Left ventricle myocardium inferior (tissue), 1 donor: ENCODE measurements at regions not wholly inside any gene's neighbourhood (a gene's known extent, or its start where the extent isn't known, plus 50 kb on each side); places are given as distances from the start of the nearest gene placed in this dataset.

Experiments used
- DNase-seq: peaks from one replicate; pipeline ENCODE4 v3.0.0-alpha.2; 2020
- H3K27ac ChIP-seq: fragments of 200-600 bp; replicated peaks from 2 replicates; pipeline ENCODE4 v1.8.0; 2021
- H3K27me3 ChIP-seq: fragments of 200-600 bp; 2 replicates; pipeline ENCODE4 v1.8.0; 2021; ENCODE audit warnings: low read depth
- H3K36me3 ChIP-seq: fragments of 200-600 bp; 2 replicates; pipeline ENCODE4 v1.8.0; 2021
- H3K4me1 ChIP-seq: fragments of 200-600 bp; 2 replicates; pipeline ENCODE4 v1.8.0; 2021
- H3K4me3 ChIP-seq: fragments of 200-600 bp; 2 replicates; pipeline ENCODE4 v1.8.0; 2021; ENCODE audit warnings: mild to moderate bottlenecking, moderate library complexity
- H3K9me3 ChIP-seq: fragments of 200-600 bp; replicated peaks from 2 replicates; pipeline ENCODE4 v1.8.0; 2021
- CTCF ChIP-seq: fragments of 200-600 bp; IDR thresholded peaks from 2 replicates; pipeline ENCODE4 v1.8.0; 2021; ENCODE audit warnings: antibody characterized with exemption, mild to moderate bottlenecking, borderline replicate concordance
- intact Hi-C: fragments of 100-400 bp; cut with micrococcal nuclease; formaldehyde crosslinking; loops from one replicate; pipeline ENCODE4 v1.11.0; 2022
- donor health status: DM: no; HTN: yes; CAD: no; lungs with severe emphysema.

DNA sequence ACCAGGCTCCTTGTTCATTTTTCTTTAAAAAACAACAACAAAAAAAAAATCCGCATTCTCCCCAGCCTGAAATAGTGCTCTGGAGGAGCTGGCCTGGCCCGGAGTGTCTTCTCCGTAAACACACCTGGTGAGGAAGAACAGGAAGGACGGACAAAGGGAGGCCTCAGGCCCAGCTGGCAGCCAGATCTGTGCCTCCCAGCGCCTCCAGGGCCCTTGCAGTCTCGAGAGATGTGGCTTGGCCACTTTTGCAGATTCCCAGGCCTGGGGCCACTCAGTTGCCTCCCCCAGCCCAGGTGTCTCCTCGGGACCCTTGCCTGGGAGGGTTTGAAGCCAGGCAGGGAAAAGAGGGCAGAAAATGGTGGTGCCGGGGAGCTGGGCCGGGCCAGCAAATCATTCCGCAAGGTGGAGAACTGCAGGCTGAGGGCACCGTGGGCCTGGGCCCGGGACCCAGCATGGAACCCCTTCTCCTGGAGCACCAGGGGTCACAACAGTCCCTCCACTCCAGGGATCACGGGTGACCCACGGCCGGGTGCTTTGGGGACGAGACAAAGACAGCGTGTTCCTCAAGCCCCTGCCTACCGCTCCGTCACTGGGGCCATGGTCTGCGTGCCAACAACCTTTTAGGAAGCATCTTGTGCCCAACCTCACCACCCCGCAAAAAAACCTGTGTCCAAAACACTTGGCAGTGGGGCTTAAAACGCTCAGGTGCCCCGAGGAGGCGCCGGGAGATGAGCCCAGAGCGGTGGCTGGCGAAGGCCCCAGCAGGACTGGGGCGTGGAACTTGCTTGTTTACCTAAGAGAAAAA, 67.1 kb upstream of the WNT7B start:
- peak overlapping the region; percentile 100 for H3K27ac ChIP-seq
- no peaks in the 10 kb centered on the region for H3K27me3 ChIP-seq
- no peak for TF ChIP-seq CTCF
- H3K4me1 ChIP-seq = peaks cover 80% of the 10 kb centered on the region
- H3K4me3 ChIP-seq = peak overlapping the region; percentile 70
- H3K9me3 ChIP-seq = no peaks in the 10 kb centered on the region
- peak; percentile 41 for DNase-seq
- intact Hi-C loops = no loop called here
- H3K36me3 ChIP-seq = no peaks in the 10 kb centered on the region

GRCh38 chr22:46044621-46045458, 67.9 kb upstream of the WNT7B start:
- peak overlapping the region; percentile 100 for H3K27ac ChIP-seq
- intact Hi-C loops = no loop called here
- peaks cover 81% of the 10 kb centered on the region for H3K4me1 ChIP-seq
- H3K27me3 ChIP-seq = no peaks in the 10 kb centered on the region
- no peaks in the 10 kb centered on the region for H3K36me3 ChIP-seq
- H3K4me3 ChIP-seq = peak overlapping the region; percentile 70
- no peak for TF ChIP-seq CTCF
- peak; percentile 60 for DNase-seq
- H3K9me3 ChIP-seq = no peaks in the 10 kb centered on the region

GRCh38 chr22:46045459-46046298, 68.7 kb upstream of the WNT7B start:
- Histone ChIP-seq H3K4me1 (peaks cover 89% of the 10 kb centered on the region), H3K27me3 (no peaks in the 10 kb centered on the region), H3K36me3 (no peaks in the 10 kb centered on the region), H3K4me3 (peak overlapping the region; percentile 70), H3K9me3 (no peaks in the 10 kb centered on the region), H3K27ac (peak overlapping the region; percentile 100)
- TF ChIP-seq CTCF = no peak
- intact Hi-C loops = no loop called here
- DNase-seq = peak; percentile 47

GRCh38 chr22:46046299-46046685, 69.3 kb upstream of the WNT7B start:
- Histone ChIP-seq H3K4me3 (peak overlapping the region; percentile 70), H3K27me3 (no peaks in the 10 kb centered on the region), H3K4me1 (peaks cover 95% of the 10 kb centered on the region), H3K9me3 (no peaks in the 10 kb centered on the region), H3K27ac (peak overlapping the region; percentile 100), H3K36me3 (no peaks in the 10 kb centered on the region)
- intact Hi-C loops = no loop called here
- TF ChIP-seq CTCF = no peak
- DNase-seq = peak; percentile 17

- Histone ChIP-seq H3K27ac (peak overlapping the region; percentile 100), H3K4me1 (peaks cover 95% of the 10 kb centered on the region), H3K9me3 (no peaks in the 10 kb centered on the region), H3K27me3 (no peaks in the 10 kb centered on the region), H3K36me3 (no peaks in the 10 kb centered on the region), H3K4me3 (peak overlapping the region; percentile 26)
- DNase-seq = peak; percentile 14
- no peak for TF ChIP-seq CTCF
- intact Hi-C loops = no loop called here
These were observed 70.3 kb upstream of the WNT7B start for GRCh38 chr22:46047226-46047625.
